C1 segment of cervical spinal cord (tissue), 14 donors: ENCODE measurements at regions not wholly inside any gene's neighbourhood (a gene's known extent, or its start where the extent isn't known, plus 50 kb on each side); places are given as distances from the start of the nearest gene placed in this dataset.

Experiments used
- DNase-seq, 14 donors: peaks; one replicate each; lab custom pipeline; 2025; lab: John Stamatoyannopoulos, UW

DNA sequence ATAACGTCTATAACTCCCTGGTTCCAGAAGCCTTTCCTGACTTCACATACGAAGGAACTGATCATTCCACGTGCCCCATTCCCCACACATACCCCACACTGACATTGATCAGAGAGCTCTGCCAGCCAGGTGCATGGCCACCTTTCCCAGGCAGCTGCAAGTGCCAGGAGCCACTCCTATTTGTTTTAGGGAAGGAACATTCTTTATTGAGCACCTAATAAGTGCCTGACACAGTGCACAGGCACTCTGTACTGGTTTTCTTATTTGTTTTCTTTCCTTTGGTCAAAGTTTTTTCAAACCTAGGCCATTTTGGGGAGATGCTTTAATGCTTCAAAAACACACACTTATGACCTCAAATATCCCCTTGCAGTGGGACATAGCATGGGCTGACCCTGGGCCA is 50.0 kb downstream of the PITPNM2 start:
- no peak for DNase-seq

DNA sequence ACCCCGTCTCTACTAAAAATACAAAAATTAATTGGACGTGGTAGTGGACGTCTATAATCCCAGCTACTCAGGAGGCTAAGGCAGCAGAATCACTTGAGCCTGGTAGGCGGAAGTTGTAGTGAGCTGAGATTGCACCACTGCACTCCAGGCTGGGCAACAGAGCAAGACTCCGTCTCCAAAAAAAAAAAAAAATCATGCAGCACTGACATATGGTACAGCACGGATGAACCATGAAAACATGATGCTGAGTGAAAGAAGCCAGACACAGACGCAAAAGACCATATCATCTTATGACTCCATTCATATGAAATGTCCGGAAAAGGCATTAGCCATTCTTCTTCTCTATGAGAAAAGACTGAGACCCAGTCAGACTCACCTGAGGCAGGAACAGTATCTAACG is 50.4 kb downstream of the PITPNM2 start:
- no peak for DNase-seq

DNA sequence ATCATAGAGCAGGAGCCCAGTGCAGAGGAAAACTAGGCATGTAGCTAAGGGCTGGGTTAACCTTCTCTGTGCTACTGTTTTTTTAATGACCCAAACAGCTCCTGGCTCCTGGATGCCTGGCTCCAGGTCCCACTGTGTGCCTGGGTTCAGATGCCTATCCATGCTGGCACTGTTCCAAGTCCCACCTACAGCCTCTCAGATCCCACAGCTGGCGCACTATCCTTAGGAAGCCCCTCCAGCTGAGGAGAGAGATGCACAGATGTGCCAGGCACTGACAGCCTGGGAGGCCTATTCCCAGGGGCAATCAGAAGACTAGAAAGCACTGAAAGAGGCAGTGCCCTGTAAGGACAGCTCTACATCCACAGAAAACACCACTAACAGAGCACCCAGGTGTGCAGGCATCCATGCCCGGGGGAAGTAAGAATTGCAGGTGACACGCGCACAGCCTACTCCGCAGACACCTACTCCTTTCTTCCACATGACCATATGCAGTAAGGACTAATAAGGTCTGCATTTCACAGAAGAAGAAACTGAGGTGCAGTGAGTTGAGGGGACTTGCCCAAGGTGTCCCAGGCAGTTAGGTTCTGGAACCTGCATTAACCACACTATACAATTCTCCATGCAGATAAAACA is 51.2 kb downstream of the PITPNM2 start:
- DNase-seq = peak in 1 of 14 donors; percentile 25

- no peak for DNase-seq
These were observed 52.1 kb downstream of the PITPNM2 start for GRCh38 chr12:123098780-123099179.

GRCh38 chr12:123097561-123098084 is 53.3 kb downstream of the PITPNM2 start:
- peak in 1 of 14 donors; percentile 84 for DNase-seq

GRCh38 chr12:123096741-123097140 is 54.1 kb downstream of the PITPNM2 start:
- no peak for DNase-seq

DNA sequence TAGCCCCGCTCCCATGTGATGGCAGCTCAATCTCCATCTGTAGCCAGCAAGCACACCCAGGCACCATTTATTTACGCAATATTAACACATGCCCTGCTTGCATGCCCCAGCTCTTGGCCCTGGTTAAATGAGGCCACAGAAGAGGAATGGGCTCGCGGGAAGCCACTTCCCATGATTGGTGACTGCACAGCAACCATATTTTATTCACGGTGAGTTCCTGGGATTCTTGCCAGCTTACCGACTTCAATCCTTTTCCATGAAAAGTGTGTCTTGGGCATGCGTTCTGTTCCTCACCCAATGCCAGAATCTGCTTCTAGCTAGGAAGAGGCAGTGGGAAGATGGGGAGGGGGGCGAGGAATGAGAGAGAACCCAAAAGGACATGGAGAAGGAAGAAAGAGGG is 54.7 kb downstream of the PITPNM2 start:
- DNase-seq = peak in 4 of 14 donors; percentile 13 to 59 (median 30)

DNA sequence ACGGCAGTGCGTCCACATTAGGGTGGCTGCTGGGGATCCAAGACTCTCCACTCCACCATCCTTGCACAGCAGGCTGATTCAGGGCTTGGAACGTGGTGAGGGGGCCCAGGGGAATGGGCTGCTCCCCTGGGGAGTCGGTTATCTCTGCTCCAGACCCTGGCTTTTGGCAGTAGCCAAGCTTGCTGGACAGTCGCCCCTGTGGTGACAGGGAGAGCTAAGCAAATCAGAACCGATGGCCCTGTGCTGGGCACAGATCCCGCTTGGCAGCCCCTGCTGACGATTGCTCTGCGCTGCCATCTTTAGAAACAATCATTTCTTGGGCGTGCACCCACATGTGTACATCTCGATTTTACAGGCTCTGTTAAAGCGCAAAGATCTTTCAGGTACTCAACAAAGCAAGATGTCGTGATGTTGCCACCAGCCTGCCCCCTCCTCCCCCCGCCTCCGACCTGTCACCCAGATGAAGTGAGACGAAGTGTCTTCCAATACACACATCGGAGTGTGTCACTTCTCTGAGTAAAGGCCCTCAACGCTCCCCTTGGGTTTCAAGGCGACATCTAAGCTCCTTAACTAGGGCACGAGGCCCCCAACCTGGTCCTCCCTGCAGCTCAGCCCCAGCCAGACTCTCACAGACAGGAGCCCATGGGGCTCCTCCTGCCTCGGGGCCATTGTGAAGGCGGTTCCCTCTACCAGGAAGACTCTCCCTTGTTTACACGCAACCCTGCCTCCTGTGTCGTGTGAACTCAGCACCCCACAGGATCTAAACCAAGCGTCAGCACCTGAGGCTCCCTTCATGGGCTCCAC is 55.6 kb downstream of the PITPNM2 start:
- DNase-seq = peak in 1 of 14 donors; percentile 23

GRCh38 chr12:123094349-123095077 is 56.4 kb downstream of the PITPNM2 start:
- DNase-seq = peak in 1 of 14 donors; percentile 24

DNA sequence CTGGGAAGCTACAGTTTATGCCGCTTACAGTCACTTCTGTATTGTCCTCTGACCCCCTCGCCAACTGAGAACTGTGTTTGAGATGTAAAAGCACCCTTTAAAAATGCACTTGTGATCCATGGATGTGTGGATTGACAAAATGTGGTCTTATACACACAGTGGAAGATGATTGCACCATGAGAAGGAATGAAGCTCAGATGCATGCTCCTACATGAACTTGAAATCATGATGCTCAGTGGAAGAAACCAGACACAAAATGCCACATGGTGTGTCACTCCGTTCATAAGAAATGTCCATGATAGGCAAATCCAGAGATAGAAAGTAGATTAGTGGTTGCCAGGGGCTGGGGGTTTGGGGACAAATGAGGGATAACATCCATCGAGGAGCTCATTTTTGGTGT is 58.0 kb downstream of the PITPNM2 start:
- no peak for DNase-seq

GRCh38 chr12:123091230-123092150 is 59.4 kb downstream of the PITPNM2 start:
- no peak for DNase-seq

DNA sequence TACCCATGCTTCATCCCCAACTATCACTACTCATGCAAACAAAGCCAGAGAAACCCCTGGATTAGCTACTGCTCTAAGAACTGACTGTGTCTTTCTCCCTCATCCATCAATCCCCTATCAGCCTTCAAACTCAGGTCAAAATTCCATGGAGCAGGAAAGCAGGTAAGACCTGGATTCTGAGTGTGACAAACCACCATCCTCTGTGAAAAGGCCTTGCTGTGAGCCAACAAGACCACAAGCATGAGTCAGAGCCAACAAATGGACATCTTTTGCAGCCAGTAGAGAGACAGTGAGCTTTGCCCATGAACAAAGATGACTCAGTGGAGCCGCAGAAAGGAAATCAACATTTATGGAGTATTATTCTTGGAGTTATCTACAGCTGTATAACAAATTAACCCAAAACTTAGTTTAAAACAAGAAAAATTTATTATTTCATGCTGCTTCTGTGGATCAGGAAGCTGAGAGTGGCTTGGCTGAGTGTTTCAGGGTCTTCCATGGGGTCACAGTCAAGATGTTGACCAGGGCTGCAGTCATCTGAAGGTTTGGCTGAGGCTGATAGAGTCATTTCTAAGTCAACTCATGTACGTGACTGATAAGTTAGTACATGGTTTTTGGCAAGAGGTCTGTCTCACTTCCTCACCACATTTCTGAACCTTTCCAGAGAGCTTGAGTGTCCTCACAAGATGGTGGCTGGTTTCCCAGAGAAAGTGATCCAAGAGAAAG is 61.1 kb downstream of the PITPNM2 start:
- DNase-seq = no peak

DNA sequence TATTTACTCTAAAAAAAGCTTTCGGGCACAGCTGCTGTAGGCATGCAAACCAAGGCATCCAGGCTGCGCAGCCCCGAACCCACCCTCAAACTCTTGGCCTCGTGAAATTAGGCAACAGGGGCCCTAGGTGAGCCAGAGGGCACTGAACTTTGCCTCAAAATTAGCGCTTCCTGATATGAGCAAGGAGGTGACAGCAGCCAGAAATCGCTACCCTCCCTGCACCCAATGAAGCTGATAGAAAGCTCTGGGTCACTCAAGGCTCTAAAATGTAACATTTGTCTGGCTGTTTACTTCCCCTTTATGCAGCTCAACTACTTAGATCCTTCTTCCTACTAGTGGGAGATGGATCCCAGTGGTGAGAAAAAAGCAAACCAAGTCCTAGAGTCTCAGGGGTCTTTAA is 61.8 kb downstream of the PITPNM2 start:
- no peak for DNase-seq

GRCh38 chr12:123085730-123086487 is 65.0 kb downstream of the PITPNM2 start:
- DNase-seq = peak in 4 of 14 donors; percentile 12 to 50 (median 47)

DNA sequence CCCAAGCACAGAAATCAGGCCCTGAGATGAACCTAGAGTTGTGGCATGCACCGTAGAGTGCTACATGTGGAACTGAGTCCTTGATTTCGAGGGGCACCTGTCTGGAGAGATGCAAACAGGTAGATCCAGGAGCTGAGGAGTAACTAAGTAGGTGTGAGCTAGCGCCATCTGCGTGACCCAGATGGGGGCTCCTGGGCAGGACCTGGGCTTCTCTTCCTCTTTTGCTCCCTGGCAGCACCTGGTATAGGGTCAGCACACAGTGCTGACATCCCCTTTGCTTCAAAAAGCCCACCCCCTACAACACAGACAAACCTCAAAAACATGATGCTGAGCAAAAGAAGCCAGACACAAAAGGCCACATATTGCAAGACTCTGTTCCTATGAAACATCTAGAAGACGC is 65.8 kb downstream of the PITPNM2 start:
- DNase-seq = no peak

DNA sequence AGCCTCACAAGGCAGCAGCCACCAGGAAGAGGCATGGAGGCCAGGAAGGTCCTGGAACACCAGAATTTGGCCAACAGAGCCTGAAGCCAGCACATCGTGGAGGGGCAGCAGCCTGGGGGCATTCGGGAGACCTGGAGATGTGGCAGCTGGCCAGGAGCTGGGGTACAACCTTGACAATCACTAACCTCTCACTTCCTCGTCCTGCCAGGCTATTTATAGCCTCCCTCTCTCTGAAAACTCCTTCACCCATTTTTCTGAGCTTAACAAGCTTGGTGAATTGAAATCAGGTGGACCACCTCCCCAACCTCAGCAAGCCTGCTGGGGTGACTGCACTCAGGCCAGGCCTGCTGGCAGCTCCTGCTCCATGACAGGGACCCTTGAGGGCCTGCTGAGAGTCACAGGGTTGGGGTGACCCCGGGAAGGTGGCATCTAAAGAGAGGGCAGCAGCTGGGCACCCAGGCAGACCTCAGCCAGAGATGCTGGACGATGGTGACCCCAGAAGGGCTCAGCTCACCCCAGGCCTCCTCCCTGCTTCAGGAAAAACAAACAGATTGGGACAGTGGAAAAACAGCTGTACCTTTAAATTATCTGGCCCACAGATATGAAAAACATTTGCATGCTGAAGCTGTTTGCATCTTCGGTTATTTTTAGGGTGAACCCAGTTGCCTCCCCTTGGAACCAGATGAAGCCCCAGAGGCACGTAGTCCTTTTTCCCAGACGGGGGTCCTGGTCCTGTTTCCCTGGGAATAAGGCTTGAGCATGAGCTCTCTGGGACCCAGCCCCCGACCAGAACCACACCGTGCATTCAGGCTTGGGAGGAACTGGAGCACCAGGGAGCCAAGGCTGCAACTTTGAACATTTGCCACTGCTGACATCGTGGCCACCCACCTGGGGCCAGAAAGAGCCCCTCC is 67.0 kb downstream of the PITPNM2 start:
- no peak for DNase-seq

- DNase-seq = no peak
These were observed 70.3 kb downstream of the PITPNM2 start for GRCh38 chr12:123080634-123081033.

GRCh38 chr12:123078531-123079155 is 72.2 kb downstream of the PITPNM2 start:
- DNase-seq = peak in 1 of 14 donors; percentile 24
